Dermis blood vessel endothelial cell (primary cell): ENCODE measurements at regions not wholly inside any gene's neighbourhood (a gene's known extent, or its start where the extent isn't known, plus 50 kb on each side); places are given as distances from the start of the nearest gene placed in this dataset.

Experiments
- DNase-seq: peaks from one replicate; pipeline ENCODE4 v3.0.0; 2010

- no peak for DNase-seq
Observed at GRCh38 chr5:128591598-128592455, 53.8 kb upstream of the FBN2 start.

GRCh38 chr5:128596071-128596470 is 58.0 kb upstream of the FBN2 start:
- DNase-seq, result peak; percentile 9

GRCh38 chr5:128597156-128597555 is 59.1 kb upstream of the FBN2 start:
- DNase-seq, result no peak

GRCh38 chr5:128613128-128613527 is 75.1 kb upstream of the FBN2 start:
- no peak for DNase-seq

- no peak for DNase-seq
Observed at GRCh38 chr5:128613766-128614165, 75.7 kb upstream of the FBN2 start.

GRCh38 chr5:128615578-128615977 is 77.5 kb upstream of the FBN2 start:
- DNase-seq, result no peak

GRCh38 chr5:128626536-128627090 is 88.6 kb upstream of the FBN2 start:
- no peak for DNase-seq

GRCh38 chr5:128627939-128628338 is 89.9 kb upstream of the FBN2 start:
- DNase-seq, result no peak

GRCh38 chr5:128629157-128629556 is 91.1 kb upstream of the FBN2 start:
- DNase-seq, result no peak

- DNase-seq, result no peak
Observed at GRCh38 chr5:128630121-128630520, 92.1 kb upstream of the FBN2 start.

GRCh38 chr5:128631771-128632170 is 93.7 kb upstream of the FBN2 start:
- DNase-seq, result no peak

GRCh38 chr5:128632264-128632663 is 94.2 kb upstream of the FBN2 start:
- DNase-seq, result peak; percentile 37

GRCh38 chr5:128633901-128634300 is 95.9 kb upstream of the FBN2 start:
- no peak for DNase-seq

GRCh38 chr5:128635379-128635778 is 97.3 kb upstream of the FBN2 start:
- DNase-seq, result no peak

- DNase-seq, result no peak
Observed at GRCh38 chr5:128636361-128636760, 98.3 kb upstream of the FBN2 start.

- no peak for DNase-seq
Observed at GRCh38 chr5:128637031-128637430, 99.0 kb upstream of the FBN2 start.

- DNase-seq, result no peak
Observed at GRCh38 chr5:128641861-128642260, 103.8 kb upstream of the FBN2 start.

- DNase-seq, result peak; percentile 37
Observed at GRCh38 chr5:128644863-128645262, 106.8 kb upstream of the FBN2 start.

GRCh38 chr5:128645581-128645980 is 107.5 kb upstream of the FBN2 start:
- no peak for DNase-seq

- DNase-seq, result no peak
Observed at GRCh38 chr5:128646176-128646575, 108.1 kb upstream of the FBN2 start.

GRCh38 chr5:128649192-128649591 is 111.1 kb upstream of the FBN2 start:
- DNase-seq, result peak; percentile 54

GRCh38 chr5:128662997-128663396 is 125.0 kb upstream of the FBN2 start:
- no peak for DNase-seq

GRCh38 chr5:128665747-128666355 is 127.8 kb upstream of the FBN2 start:
- DNase-seq, result no peak

- DNase-seq, result peak; percentile 28
Observed at GRCh38 chr5:128667152-128667551, 129.1 kb upstream of the FBN2 start.
